ENCODE measurements at regions not wholly inside any gene's neighbourhood (a gene's known extent, or its start where the extent isn't known, plus 50 kb on each side); places are given as distances from the start of the nearest gene placed in this dataset.

DNA sequence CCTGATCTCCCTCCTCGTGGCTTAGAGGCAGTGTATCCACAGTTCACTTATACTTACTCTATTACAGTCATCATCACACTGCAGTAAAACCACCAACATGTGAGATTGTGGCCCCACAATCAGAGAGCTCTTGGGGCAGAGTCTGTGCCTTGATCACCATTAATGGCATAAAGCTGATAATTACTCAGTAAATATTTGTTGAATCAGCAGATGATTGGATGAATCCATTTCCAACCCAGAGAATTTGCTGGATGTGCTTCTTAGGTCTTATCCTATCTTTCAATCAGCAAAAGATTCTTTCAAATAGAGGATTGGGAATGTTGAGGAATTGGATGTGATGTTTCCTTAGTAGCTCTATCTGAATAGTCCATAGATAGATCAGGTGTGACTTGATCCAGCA, 88.8 kb upstream of the PITX1 start:
- TF ChIP-seq, protein P1, sequence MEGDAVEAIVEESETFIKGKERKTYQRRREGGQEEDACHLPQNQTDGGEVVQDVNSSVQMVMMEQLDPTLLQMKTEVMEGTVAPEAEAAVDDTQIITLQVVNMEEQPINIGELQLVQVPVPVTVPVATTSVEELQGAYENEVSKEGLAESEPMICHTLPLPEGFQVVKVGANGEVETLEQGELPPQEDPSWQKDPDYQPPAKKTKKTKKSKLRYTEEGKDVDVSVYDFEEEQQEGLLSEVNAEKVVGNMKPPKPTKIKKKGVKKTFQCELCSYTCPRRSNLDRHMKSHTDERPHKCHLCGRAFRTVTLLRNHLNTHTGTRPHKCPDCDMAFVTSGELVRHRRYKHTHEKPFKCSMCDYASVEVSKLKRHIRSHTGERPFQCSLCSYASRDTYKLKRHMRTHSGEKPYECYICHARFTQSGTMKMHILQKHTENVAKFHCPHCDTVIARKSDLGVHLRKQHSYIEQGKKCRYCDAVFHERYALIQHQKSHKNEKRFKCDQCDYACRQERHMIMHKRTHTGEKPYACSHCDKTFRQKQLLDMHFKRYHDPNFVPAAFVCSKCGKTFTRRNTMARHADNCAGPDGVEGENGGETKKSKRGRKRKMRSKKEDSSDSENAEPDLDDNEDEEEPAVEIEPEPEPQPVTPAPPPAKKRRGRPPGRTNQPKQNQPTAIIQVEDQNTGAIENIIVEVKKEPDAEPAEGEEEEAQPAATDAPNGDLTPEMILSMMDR (IDR thresholded peaks at IDR 0.05) = no peak
- no peak for TF ChIP-seq MXI1 (IDR thresholded peaks at IDR 0.05; ENCODE audit: low read depth, low read length)
- no peak for TF ChIP-seq EZH2phosphoT487 (IDR thresholded peaks at IDR 0.05; ENCODE audit: borderline replicate concordance, low read depth)
- TF ChIP-seq CHD2 (IDR thresholded peaks at IDR 0.05; ENCODE audit: low read length, partially characterized antibody) = no peak
- TF ChIP-seq RAD21 (IDR thresholded peaks at IDR 0.05; ENCODE audit: low read length) = no peak
- no peak for TF ChIP-seq FOXM1 (IDR thresholded peaks at IDR 0.05; ENCODE audit: low read depth)
- no peak for TF ChIP-seq POLR2AphosphoS5 (IDR thresholded peaks at IDR 0.05; ENCODE audit: low read depth, low read length)
- no peak for TF ChIP-seq FOSL2 (IDR thresholded peaks at IDR 0.05; ENCODE audit: borderline replicate concordance, low read depth)
- TF ChIP-seq, protein P2, sequence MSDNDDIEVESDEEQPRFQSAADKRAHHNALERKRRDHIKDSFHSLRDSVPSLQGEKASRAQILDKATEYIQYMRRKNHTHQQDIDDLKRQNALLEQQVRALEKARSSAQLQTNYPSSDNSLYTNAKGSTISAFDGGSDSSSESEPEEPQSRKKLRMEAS (IDR thresholded peaks at IDR 0.05; ENCODE audit: low read depth) = no peak
- TF ChIP-seq RXRA (IDR thresholded peaks at IDR 0.05; ENCODE audit: borderline replicate concordance, low read depth) = no peak
